GM18502 (cell line): ENCODE measurements at regions not wholly inside any gene's neighbourhood (a gene's known extent, or its start where the extent isn't known, plus 50 kb on each side); places are given as distances from the start of the nearest gene placed in this dataset.
"Not testable (repeated sequence)": the region's sequence is repeated elsewhere in the genome, so short reads cannot be mapped to it uniquely, and the experiment has no call there.

ENCODE experiments used
- ATAC-seq: cut with Tn5 transposase; IDR thresholded peaks from one replicate; pipeline ENCODE4 v1.9.1; 2021; ENCODE audit warnings: mild to moderate bottlenecking; ENCODE audit not compliant: unreplicated experiment, poor library complexity

DNA sequence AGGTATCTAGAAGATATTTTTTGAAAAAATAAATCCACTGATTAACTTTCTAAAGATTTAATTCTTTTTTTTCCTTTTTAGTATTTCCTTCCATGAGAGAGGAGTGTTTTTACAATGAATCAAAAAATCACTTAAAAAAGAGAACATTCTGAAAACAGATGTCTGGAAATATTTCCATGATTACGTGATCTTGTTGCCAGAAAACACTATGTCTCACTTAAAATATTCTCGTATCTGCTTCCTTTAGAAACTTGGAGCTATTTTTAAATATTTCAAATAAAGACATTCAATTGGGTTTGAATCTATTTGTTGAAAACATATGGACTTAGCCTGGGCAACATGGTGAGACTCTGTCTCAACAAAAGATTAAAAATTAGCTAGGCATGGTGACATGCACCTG lies 232.8 kb upstream of the RASGEF1B start:
- ATAC-seq = no peak

- no peak for ATAC-seq
These were observed 228.5 kb upstream of the RASGEF1B start for GRCh38 chr4:81700189-81700588.

DNA sequence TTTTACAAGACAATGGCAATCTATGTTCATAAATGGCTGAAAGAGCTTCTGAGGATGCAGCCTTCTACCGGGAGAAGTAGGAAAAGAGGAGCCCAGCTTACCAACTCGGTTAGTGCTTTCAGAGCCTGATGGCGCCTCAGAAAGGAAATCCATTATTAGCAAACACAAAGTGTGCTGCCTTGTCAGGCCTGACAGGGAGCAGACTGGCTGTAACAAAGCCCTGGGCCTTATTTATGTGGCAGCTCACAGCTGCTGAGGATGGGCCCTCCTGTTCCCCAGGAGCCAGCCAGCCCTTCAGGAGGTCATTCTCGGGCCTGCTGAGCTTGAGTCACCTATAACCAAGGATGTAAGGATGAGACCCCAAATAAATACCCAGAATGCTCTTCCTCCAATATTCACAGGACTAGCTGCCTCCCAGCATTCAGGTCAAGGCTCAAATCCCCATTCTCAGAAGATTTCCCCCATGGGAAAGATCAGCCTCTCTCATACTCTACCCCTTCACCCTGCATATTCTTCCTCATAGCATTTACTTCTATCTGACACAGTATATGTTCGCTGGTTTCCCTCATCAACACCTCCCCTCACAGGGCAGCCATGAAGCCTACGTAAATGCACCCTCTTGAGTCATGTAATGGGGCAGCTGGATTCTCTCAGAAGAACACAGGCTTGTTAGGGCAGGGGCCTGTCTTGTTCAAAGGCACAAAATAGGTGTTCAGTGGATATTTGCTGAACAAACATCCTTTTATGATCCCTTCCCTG lies 227.0 kb upstream of the RASGEF1B start:
- ATAC-seq = no peak

GRCh38 chr4:81694176-81694913 lies 222.6 kb upstream of the RASGEF1B start:
- ATAC-seq = no peak

DNA sequence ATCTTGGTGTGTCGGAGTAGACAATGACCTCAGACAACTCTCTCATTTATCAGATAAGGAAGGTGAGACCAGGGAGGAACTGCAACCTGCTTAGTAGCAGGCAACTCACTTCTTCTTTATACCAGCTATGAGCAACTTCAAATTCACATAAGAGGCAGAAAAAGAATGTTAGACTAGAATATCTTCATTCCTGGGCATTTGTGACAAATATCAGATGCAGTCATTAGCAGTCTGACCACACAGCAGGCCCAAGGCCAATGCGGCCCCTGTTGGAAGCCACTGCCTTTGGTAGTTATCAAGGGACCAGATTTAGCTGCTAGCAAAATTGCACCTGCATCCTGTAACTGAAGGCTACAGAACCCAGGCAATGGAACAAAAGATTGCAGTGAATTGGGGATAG lies 219.2 kb upstream of the RASGEF1B start:
- ATAC-seq = no peak

DNA sequence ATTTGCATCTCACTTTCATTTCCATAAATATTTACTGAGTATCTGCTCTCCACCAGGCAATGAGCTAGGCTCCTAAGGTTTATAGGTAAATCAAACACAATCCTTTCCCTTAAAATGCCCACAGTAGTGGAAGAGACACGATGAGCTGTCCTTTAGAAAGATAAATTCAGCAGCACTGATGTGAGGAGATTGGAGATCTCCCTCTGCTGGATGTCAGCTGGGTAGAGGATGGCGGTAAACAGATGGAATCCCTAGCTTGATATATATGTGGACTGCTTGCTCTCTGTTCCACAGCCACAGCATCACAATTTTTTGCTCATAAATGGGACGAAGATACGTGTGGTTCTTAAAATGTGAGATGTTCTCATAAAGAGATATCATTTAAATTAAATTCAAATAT lies 216.4 kb upstream of the RASGEF1B start:
- ATAC-seq = no peak

DNA sequence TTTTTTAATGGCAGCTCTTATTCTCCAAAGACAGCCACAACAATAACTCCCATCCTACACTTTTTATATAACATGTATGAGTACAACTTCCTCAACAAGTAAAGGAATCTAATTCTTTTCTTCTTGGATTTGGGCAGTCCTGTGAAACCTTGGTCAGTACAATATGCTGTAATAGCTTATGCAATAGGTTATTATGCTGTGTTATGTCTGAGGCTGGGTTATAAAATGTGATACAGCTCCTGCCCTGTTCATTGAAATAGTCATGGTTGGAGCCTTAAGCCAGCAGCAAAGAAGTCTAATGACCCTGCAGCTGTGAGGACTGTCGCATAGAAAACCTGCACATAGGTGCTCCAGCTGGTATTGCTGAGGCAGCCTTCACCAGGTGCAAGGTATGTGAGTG lies 215.8 kb upstream of the RASGEF1B start:
- ATAC-seq = no peak

- no peak for ATAC-seq
These were observed 213.4 kb upstream of the RASGEF1B start for GRCh38 chr4:81685104-81685503.

DNA sequence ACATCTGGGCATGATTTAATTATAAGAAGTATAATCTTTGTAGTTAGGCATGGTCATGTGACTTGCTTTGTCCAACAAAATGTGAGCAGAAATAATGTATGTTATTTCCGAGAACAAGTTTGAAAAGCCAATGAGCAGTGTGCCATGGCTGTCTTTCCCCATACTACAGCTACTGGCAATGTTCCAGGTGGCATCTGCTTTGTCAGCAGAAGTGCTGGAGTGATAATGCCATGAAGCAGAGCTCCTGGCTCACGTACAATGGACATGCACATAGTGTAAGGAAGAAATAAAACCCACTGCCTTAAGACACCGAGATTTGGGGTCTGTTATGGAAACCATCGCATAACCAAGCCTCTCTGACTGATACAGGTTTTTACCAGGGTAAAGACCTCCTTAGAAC lies 212.6 kb upstream of the RASGEF1B start:
- no peak for ATAC-seq

DNA sequence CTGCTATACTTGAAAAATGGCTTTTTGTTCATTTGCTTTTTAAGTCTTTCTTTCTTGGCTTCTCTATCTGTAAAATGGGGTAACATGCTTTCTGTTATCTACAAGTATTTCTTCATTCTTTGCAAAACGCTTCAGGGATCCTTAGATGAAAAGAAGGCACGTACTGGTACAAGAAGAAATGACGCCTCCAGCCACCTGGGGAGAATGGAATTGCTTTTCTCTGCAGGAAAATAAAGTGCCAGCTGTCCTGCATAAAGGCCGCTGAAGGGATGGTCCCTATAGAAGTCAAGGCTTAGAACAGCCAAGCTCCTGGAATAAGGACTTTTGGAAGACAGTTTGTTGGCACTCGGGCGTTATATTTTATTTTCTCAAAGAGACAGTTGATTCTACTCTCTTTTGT lies 210.8 kb upstream of the RASGEF1B start:
- no peak for ATAC-seq

DNA sequence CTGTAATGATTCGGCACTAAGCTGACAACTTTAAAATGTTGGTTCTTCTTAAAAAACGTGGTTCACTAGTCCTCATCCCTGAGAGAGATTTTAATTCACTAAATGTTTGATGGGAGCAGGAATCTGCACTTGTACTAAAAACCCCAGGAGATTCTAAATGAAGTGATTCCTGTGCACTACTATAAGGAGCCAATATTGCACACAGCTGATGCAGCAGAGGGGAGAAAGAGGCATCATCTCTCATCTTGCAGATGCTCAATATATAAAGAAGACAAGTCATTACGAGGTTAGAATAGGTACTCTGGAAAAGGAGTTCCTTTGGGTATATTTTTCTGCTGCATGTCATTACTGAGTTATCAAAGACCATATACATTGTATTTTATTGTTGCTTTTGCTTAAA lies 207.6 kb upstream of the RASGEF1B start:
- no peak for ATAC-seq

GRCh38 chr4:81678801-81679200 lies 207.1 kb upstream of the RASGEF1B start:
- no peak for ATAC-seq

GRCh38 chr4:81676537-81676936 lies 204.8 kb upstream of the RASGEF1B start:
- no peak for ATAC-seq

GRCh38 chr4:81675791-81676393 lies 204.2 kb upstream of the RASGEF1B start:
- ATAC-seq = no peak

DNA sequence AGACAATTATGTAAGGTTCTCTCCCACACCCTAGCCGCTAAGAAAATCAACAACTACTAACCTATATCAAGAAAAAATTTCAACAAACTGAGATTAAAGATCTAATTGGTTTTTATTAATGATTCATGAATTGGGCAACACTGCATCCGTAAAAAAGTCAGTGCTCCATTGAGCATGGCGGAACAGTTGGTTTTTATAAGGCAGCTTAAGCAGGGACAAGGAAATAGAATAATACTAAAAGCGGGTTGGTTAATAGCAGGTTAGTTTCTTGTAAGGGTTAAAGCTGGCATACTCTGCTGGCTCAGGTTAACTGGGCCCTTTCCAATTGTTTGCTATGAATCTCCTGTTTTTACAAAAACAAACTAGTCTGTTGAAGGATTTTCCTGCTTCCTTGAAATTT lies 202.3 kb upstream of the RASGEF1B start:
- ATAC-seq = no peak

- not testable (repeated sequence) for ATAC-seq
These were observed 196.6 kb upstream of the RASGEF1B start for GRCh38 chr4:81668328-81668727.

DNA sequence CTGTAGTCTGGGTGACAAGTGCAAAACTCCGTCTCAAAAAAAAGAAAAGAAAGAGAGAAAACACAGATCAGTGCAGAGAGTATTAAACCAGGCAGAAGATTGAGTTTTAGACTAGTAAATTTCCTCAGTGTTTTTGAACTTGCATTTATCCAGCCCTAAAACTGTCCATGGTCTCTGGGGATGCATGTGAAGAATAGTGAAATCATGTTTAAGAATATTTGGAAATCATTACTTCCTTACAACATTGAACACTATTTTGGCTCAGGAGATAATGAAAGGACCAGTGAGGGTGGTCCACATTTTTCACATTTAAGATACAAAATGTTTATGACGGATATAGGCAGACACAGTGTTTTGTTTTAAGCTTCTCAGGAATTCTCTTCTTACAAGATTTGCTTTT lies 195.8 kb upstream of the RASGEF1B start:
- ATAC-seq = no peak

GRCh38 chr4:81666491-81666890 lies 194.8 kb upstream of the RASGEF1B start:
- ATAC-seq = no peak

GRCh38 chr4:81665649-81666048 lies 193.9 kb upstream of the RASGEF1B start:
- no peak for ATAC-seq

DNA sequence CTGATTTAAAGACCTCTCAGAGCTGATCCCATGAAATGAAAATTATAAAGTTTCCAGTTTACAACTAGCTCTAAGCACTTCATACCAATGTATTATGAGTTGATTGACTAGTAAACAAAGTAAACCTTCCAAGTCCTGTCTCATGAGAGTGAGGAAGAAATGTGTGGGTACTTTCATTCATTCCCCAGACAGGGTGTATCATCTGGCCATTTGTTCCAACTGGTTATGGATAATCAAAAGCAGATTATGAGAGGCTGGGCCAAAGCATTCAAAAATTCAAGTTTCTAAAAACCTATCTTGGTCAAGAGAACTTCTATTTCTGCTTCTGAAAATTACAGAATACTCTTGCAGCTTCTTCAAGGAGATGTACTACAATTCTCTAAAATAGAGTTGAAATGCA lies 193.3 kb upstream of the RASGEF1B start:
- ATAC-seq = no peak

- ATAC-seq = no peak
These were observed 192.4 kb upstream of the RASGEF1B start for GRCh38 chr4:81664079-81664478.

DNA sequence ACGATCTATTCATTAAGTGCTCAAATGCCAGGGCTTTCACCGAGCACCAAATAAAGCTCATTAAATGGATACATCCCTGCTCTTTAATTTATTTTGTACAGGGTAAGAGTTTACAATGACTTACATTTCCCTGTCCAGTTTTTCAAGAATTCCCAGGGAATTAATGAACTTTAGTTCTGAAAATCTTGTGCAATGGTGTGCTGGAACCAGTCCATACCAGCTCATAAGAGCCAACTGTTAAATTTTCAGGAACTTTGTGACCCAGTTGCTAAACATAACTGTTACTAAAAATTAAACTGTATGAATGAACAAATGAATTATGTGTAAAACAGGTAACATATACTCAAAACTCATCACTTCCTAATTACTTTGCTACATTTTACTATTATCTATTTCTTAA lies 191.7 kb upstream of the RASGEF1B start:
- ATAC-seq = no peak
